ENCODE measurements at regions not wholly inside any gene's neighbourhood (a gene's known extent, or its start where the extent isn't known, plus 50 kb on each side); places are given as distances from the start of the nearest gene placed in this dataset.

- DNase-seq = no peak
Observed at GRCh38 chr9:30718483-30718882, 1666.0 kb upstream of the ACO1 start.

- DNase-seq = no peak
Observed at GRCh38 chr9:30722065-30722464, 1662.4 kb upstream of the ACO1 start.

- no peak for DNase-seq
Observed at GRCh38 chr9:30723656-30724055, 1660.8 kb upstream of the ACO1 start.

- DNase-seq = no peak
Observed at GRCh38 chr9:30732060-30732459, 1652.4 kb upstream of the ACO1 start.

GRCh38 chr9:30744871-30745270, 1639.6 kb upstream of the ACO1 start:
- no peak for DNase-seq

- no peak for DNase-seq
Observed at GRCh38 chr9:30746589-30746988, 1637.9 kb upstream of the ACO1 start.

GRCh38 chr9:30757723-30758122, 1626.7 kb upstream of the ACO1 start:
- no peak for DNase-seq

GRCh38 chr9:30758726-30759446, 1625.6 kb upstream of the ACO1 start:
- DNase-seq = no peak

- DNase-seq = no peak
Observed at GRCh38 chr9:30765318-30765717, 1619.1 kb upstream of the ACO1 start.

GRCh38 chr9:30771163-30771708, 1613.2 kb upstream of the ACO1 start:
- no peak for DNase-seq

GRCh38 chr9:30771760-30772159, 1612.7 kb upstream of the ACO1 start:
- no peak for DNase-seq

GRCh38 chr9:30773427-30773826, 1611.0 kb upstream of the ACO1 start:
- no peak for DNase-seq

- no peak for DNase-seq
Observed at GRCh38 chr9:30774326-30774725, 1610.1 kb upstream of the ACO1 start.

GRCh38 chr9:30775236-30775635, 1609.2 kb upstream of the ACO1 start:
- no peak for DNase-seq

- no peak for DNase-seq
Observed at GRCh38 chr9:30796764-30797163, 1587.7 kb upstream of the ACO1 start.

- no peak for DNase-seq
Observed at GRCh38 chr9:30799527-30800101, 1584.8 kb upstream of the ACO1 start.

GRCh38 chr9:30800421-30800820, 1584.0 kb upstream of the ACO1 start:
- DNase-seq = no peak

- DNase-seq = no peak
Observed at GRCh38 chr9:30812821-30813220, 1571.6 kb upstream of the ACO1 start.

- no peak for DNase-seq
Observed at GRCh38 chr9:30815585-30815984, 1568.9 kb upstream of the ACO1 start.

- no peak for DNase-seq
Observed at GRCh38 chr9:30845136-30845535, 1539.3 kb upstream of the ACO1 start.

GRCh38 chr9:30846651-30847050, 1537.8 kb upstream of the ACO1 start:
- peak in 1 of 58 donors; percentile 1 for DNase-seq

GRCh38 chr9:30851600-30851999, 1532.8 kb upstream of the ACO1 start:
- DNase-seq = no peak

GRCh38 chr9:30900706-30901105, 1483.7 kb upstream of the ACO1 start:
- no peak for DNase-seq
